ENCODE measurements at regions not wholly inside any gene's neighbourhood (a gene's known extent, or its start where the extent isn't known, plus 50 kb on each side); places are given as distances from the start of the nearest gene placed in this dataset.

DNA sequence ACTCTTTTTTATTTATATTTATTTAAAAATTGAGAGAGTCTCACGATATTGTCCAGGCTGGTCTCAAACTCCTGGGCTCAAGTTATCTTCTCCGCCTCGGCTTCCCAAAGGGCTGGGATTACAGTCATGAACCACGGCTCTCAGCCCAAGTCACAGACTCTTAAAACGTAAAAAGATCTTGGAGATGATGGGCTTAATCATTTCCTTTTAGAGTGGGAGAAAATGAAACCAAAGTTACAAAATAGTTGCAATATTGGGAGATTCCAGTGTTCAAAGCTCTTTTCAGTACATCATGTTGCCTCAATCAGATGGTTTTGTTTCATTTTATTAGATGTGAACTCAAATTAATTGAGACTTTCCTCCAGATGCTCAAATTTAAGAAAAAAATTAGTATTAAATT, 151.4 kb upstream of the XPO1 start:
- Histone ChIP-seq H3K9ac (ENCODE audit: low read length in 3 of 3) (no peak overlapping the region), H3K27ac (ENCODE audit: low read depth in 2 of 2, low read length in 2 of 2) (no peak overlapping the region)
- no peak for DNase-seq

DNA sequence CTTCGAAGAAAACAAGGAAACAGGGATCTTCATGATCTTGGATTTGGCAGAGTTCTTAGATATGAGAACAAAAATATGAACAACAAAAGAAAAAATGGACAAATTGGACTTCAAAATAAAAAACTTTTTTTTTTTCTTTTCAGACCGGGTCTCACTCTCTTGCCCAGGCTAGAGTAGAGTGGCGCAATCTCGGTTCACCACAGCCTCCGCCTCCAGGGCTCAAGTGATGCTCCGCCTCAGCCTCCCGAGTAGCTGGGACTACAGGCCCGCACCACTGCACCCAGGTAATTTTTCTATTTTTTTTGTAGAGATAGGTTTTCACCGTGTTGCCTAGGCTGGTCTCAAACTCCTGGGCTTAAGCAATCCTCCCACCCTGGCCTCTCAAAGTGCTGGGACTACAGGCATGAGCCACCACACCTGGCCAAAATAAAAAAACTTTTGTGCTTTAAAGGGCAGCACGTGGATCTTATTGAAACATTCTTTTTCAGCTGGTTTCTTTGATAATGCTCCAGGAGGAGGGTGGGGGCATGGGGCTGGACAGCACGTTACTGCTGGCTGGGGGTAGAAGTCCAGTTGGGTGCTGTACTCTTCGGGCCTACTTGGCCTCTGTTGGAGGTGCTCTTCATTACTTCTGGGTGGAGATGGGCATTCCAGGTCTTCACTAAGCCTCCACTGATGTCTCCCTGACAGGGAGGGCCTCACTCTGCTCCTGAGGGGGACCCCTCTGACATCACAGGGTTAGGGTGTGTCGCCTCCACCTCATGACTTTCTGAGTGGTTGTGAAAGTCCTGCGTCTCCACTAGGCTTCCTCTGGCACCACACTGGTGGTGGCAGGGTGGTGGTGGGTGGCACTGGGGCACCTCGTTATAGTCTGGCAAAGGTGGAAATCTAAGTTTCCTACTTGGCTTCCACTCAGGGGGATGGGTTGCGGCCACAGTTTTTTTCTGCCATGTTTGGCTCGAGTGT, 150.5 kb upstream of the XPO1 start:
- Histone ChIP-seq H3K4me3 (ENCODE audit: low read length in 3 of 3) (no peak overlapping the region), H3K9me3 (ENCODE audit: control insufficient read depth in 2 of 3, insufficient read depth in 1 of 3, low read length in 3 of 3) (no peaks in the 10 kb centered on the region), H3K9ac (ENCODE audit: low read length in 3 of 3) (no peak overlapping the region), H3K27me3 (ENCODE audit: control insufficient read depth, insufficient read depth, low read length) (no peaks in the 10 kb centered on the region), H3K36me3 (ENCODE audit: control insufficient read depth in 2 of 3, insufficient read depth in 3 of 3, low read length in 3 of 3) (no peaks in the 10 kb centered on the region), H3K4me1 (ENCODE audit: control insufficient read depth in 2 of 3, insufficient read depth in 2 of 3, low read depth in 1 of 3, low read length in 3 of 3) (peaks cover 0 to 6% (median 0%) of the 10 kb centered on the region in 3 donors), H3K27ac (ENCODE audit: low read depth in 2 of 2, low read length in 2 of 2) (no peak overlapping the region)
- DNase-seq (no peak), FAIRE-seq (no peak)
- intact Hi-C loops (cut with DNase I), result no loop called here
- TF ChIP-seq, protein P1, sequence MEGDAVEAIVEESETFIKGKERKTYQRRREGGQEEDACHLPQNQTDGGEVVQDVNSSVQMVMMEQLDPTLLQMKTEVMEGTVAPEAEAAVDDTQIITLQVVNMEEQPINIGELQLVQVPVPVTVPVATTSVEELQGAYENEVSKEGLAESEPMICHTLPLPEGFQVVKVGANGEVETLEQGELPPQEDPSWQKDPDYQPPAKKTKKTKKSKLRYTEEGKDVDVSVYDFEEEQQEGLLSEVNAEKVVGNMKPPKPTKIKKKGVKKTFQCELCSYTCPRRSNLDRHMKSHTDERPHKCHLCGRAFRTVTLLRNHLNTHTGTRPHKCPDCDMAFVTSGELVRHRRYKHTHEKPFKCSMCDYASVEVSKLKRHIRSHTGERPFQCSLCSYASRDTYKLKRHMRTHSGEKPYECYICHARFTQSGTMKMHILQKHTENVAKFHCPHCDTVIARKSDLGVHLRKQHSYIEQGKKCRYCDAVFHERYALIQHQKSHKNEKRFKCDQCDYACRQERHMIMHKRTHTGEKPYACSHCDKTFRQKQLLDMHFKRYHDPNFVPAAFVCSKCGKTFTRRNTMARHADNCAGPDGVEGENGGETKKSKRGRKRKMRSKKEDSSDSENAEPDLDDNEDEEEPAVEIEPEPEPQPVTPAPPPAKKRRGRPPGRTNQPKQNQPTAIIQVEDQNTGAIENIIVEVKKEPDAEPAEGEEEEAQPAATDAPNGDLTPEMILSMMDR (IDR thresholded peaks at IDR 0.05; ENCODE audit: borderline replicate concordance, extremely low read depth, insufficient read depth), result no peak

More for the DNA sequence above, 151.4 kb upstream of the XPO1 start:
- Histone ChIP-seq H3K27me3 (ENCODE audit: control insufficient read depth, insufficient read depth, low read length) (no peaks in the 10 kb centered on the region), H3K4me1 (ENCODE audit: control insufficient read depth in 2 of 3, insufficient read depth in 2 of 3, low read depth in 1 of 3, low read length in 3 of 3) (peaks cover 0 to 6% (median 0%) of the 10 kb centered on the region in 3 donors), H3K4me3 (ENCODE audit: low read length in 3 of 3) (no peak overlapping the region), H3K9me3 (ENCODE audit: control insufficient read depth in 2 of 3, insufficient read depth in 1 of 3, low read length in 3 of 3) (no peaks in the 10 kb centered on the region), H3K36me3 (ENCODE audit: control insufficient read depth in 2 of 3, insufficient read depth in 3 of 3, low read length in 3 of 3) (no peaks in the 10 kb centered on the region)
- intact Hi-C loops (cut with DNase I), result no loop called here
- FAIRE-seq, result no peak
- TF ChIP-seq, protein P1 (IDR thresholded peaks at IDR 0.05; ENCODE audit: borderline replicate concordance, extremely low read depth, insufficient read depth), result no peak

DNA sequence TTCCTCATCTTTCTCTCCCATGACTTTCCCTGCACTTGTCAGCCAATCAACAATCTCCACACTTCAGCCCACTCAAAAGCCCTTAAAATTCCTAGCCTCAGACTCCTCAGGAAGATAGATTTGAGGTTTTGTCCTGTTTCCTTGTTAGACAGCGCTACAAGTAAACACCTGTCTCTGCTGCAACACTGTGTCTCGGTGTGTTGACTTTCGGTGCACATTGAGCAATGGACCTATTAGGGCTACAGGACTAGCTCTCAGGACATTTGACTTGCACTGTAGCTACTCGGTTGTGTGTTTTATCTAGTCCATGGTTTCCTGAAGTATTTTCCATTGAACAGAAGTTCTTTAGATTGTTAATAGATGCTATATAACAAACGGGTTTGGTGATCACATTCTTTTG, 140.9 kb upstream of the XPO1 start:
- Histone ChIP-seq H3K27me3 (ENCODE audit: control insufficient read depth, insufficient read depth, low read length) (no peaks in the 10 kb centered on the region), H3K9ac (ENCODE audit: low read length in 3 of 3) (no peak overlapping the region), H3K4me3 (ENCODE audit: low read length in 3 of 3) (no peak overlapping the region), H3K4me1 (ENCODE audit: control insufficient read depth in 2 of 3, insufficient read depth in 2 of 3, low read depth in 1 of 3, low read length in 3 of 3) (no peaks in the 10 kb centered on the region), H3K9me3 (ENCODE audit: control insufficient read depth in 2 of 3, insufficient read depth in 1 of 3, low read length in 3 of 3) (peaks cover 0 to 4% (median 0%) of the 10 kb centered on the region in 3 donors), H3K36me3 (ENCODE audit: control insufficient read depth in 2 of 3, insufficient read depth in 3 of 3, low read length in 3 of 3) (no peaks in the 10 kb centered on the region), H3K27ac (ENCODE audit: low read depth in 2 of 2, low read length in 2 of 2) (no peak overlapping the region)
- TF ChIP-seq, protein P1 (IDR thresholded peaks at IDR 0.05; ENCODE audit: borderline replicate concordance, extremely low read depth, insufficient read depth), result no peak
- DNase-seq (no peak), FAIRE-seq (no peak)
- intact Hi-C loops (cut with DNase I), result no loop called here
